ENCODE measurements at regions not wholly inside any gene's neighbourhood (a gene's known extent, or its start where the extent isn't known, plus 50 kb on each side); places are given as distances from the start of the nearest gene placed in this dataset.
"Not testable (repeated sequence)": the region's sequence is repeated elsewhere in the genome, so short reads cannot be mapped to it uniquely, and the experiment has no call there.

- H3K9me3 ChIP-seq: no peaks in the 10 kb centered on the region
- no peaks in the 10 kb centered on the region for H3K36me3 ChIP-seq
- no peak for TF ChIP-seq CTCF (IDR thresholded peaks at IDR 0.05)
- H3K4me3 ChIP-seq (ENCODE audit: low read depth in 1 of 2, low read length in 1 of 2): no peak overlapping the region
- no peaks in the 10 kb centered on the region for H3K4me1 ChIP-seq (ENCODE audit: control insufficient read depth in 1 of 2, insufficient read depth in 1 of 2, low read depth in 1 of 2, low read length in 1 of 2)
- no peak overlapping the region for H3K27ac ChIP-seq
- H3K27me3 ChIP-seq: no peaks in the 10 kb centered on the region
Measured at GRCh38 chr2:123783164-123783563, 241.9 kb upstream of the CNTNAP5 start.

GRCh38 chr2:123785332-123785731 is 239.8 kb upstream of the CNTNAP5 start:
- Histone ChIP-seq H3K27me3 (no peaks in the 10 kb centered on the region), H3K27ac (no peak overlapping the region), H3K4me1 (ENCODE audit: control insufficient read depth in 1 of 2, insufficient read depth in 1 of 2, low read depth in 1 of 2, low read length in 1 of 2) (no peaks in the 10 kb centered on the region), H3K36me3 (no peaks in the 10 kb centered on the region), H3K4me3 (ENCODE audit: low read depth in 1 of 2, low read length in 1 of 2) (no peak overlapping the region), H3K9me3 (no peaks in the 10 kb centered on the region)
- no peak for TF ChIP-seq CTCF (IDR thresholded peaks at IDR 0.05)

GRCh38 chr2:123791207-123791606 is 233.9 kb upstream of the CNTNAP5 start:
- no peaks in the 10 kb centered on the region for H3K36me3 ChIP-seq
- H3K4me3 ChIP-seq (ENCODE audit: low read depth in 1 of 2, low read length in 1 of 2): no peak overlapping the region
- no peaks in the 10 kb centered on the region for H3K9me3 ChIP-seq
- H3K27me3 ChIP-seq: no peaks in the 10 kb centered on the region
- TF ChIP-seq CTCF (IDR thresholded peaks at IDR 0.05): no peak
- H3K27ac ChIP-seq: no peak overlapping the region
- H3K4me1 ChIP-seq (ENCODE audit: control insufficient read depth in 1 of 2, insufficient read depth in 1 of 2, low read depth in 1 of 2, low read length in 1 of 2): no peaks in the 10 kb centered on the region

GRCh38 chr2:123791684-123792083 is 233.4 kb upstream of the CNTNAP5 start:
- Histone ChIP-seq H3K4me1 (ENCODE audit: control insufficient read depth in 1 of 2, insufficient read depth in 1 of 2, low read depth in 1 of 2, low read length in 1 of 2) (no peaks in the 10 kb centered on the region), H3K27me3 (no peaks in the 10 kb centered on the region), H3K36me3 (no peaks in the 10 kb centered on the region), H3K9me3 (no peaks in the 10 kb centered on the region), H3K27ac (no peak overlapping the region), H3K4me3 (ENCODE audit: low read depth in 1 of 2, low read length in 1 of 2) (no peak overlapping the region)
- no peak for TF ChIP-seq CTCF (IDR thresholded peaks at IDR 0.05)

- H3K9me3 ChIP-seq; H3K27me3 ChIP-seq; H3K27ac ChIP-seq; H3K4me3 ChIP-seq (ENCODE audit: low read depth in 1 of 2, low read length in 1 of 2); H3K36me3 ChIP-seq; H3K4me1 ChIP-seq (ENCODE audit: control insufficient read depth in 1 of 2, insufficient read depth in 1 of 2, low read depth in 1 of 2, low read length in 1 of 2): not testable (repeated sequence)
Measured at GRCh38 chr2:123804126-123804525, 221.0 kb upstream of the CNTNAP5 start.

- H3K27me3 ChIP-seq; H3K36me3 ChIP-seq; H3K4me1 ChIP-seq (ENCODE audit: control insufficient read depth in 1 of 2, insufficient read depth in 1 of 2, low read depth in 1 of 2, low read length in 1 of 2); H3K27ac ChIP-seq; H3K4me3 ChIP-seq (ENCODE audit: low read depth in 1 of 2, low read length in 1 of 2); H3K9me3 ChIP-seq: not testable (repeated sequence)
Measured at GRCh38 chr2:123805746-123806145, 219.3 kb upstream of the CNTNAP5 start.

GRCh38 chr2:123808243-123808642 is 216.8 kb upstream of the CNTNAP5 start:
- no peaks in the 10 kb centered on the region for H3K36me3 ChIP-seq
- no peak overlapping the region for H3K4me3 ChIP-seq (ENCODE audit: low read depth in 1 of 2, low read length in 1 of 2)
- no peaks in the 10 kb centered on the region for H3K9me3 ChIP-seq
- H3K27me3 ChIP-seq: no peaks in the 10 kb centered on the region
- TF ChIP-seq CTCF (IDR thresholded peaks at IDR 0.05): no peak
- no peak overlapping the region for H3K27ac ChIP-seq
- H3K4me1 ChIP-seq (ENCODE audit: control insufficient read depth in 1 of 2, insufficient read depth in 1 of 2, low read depth in 1 of 2, low read length in 1 of 2): no peaks in the 10 kb centered on the region
